Ovary (tissue), 3 donors: ENCODE measurements at regions not wholly inside any gene's neighbourhood (a gene's known extent, or its start where the extent isn't known, plus 50 kb on each side); places are given as distances from the start of the nearest gene placed in this dataset.

Experiments used
- CTCF ChIP-seq, 3 donors: fragments of 450-650 bp in 2 of 3; fragments of 200-600 bp in 1 of 3; IDR thresholded peaks; one replicate each; pipeline versions ENCODE4 v1.5.1 to v1.8.0; 2016 to 2022; ENCODE audit warnings: antibody characterized with exemption in 3 of 3, mild to moderate bottlenecking in 1 of 3
- EP300 ChIP-seq: sonication (generic); formaldehyde crosslinking; IDR thresholded peaks from one replicate; pipeline ENCODE4 v1.6.1; 2017; ENCODE audit warnings: antibody characterized with exemption
- POLR2A ChIP-seq: fragments of 450-650 bp; IDR thresholded peaks from one replicate; pipeline ENCODE4 v1.6.1; 2017; ENCODE audit warnings: antibody characterized with exemption, mild to moderate bottlenecking, moderate library complexity
- donor health status: DM: no; HTN: no; CAD: no.

- TF ChIP-seq CTCF (IDR thresholded peaks at IDR 0.05) (no peak), POLR2A (no peak), EP300 (no peak)
Measured at GRCh38 chr6:91653076-91653723, 1066.3 kb upstream of the MAP3K7 start.
